OCI-LY3 (cell line): ENCODE measurements at regions not wholly inside any gene's neighbourhood (a gene's known extent, or its start where the extent isn't known, plus 50 kb on each side); places are given as distances from the start of the nearest gene placed in this dataset.

Experiments used
- EZH2phosphoT487 ChIP-seq: fragments of 200-600 bp; shearing (Covaris generic); IDR thresholded peaks from 2 replicates; pipeline ENCODE4 v1.6.1; 2018; ENCODE audit warnings: antibody characterized with exemption, mixed run types, low read depth
- TF ChIP-seq, protein P1 (sequence below): fragments of 200-600, 300-600 bp; sonication (generic); IDR thresholded peaks from 2 replicates; pipeline ENCODE4 v1.5.1; 2014; ENCODE audit warnings: antibody characterized with exemption, low read length, low read depth

DNA sequence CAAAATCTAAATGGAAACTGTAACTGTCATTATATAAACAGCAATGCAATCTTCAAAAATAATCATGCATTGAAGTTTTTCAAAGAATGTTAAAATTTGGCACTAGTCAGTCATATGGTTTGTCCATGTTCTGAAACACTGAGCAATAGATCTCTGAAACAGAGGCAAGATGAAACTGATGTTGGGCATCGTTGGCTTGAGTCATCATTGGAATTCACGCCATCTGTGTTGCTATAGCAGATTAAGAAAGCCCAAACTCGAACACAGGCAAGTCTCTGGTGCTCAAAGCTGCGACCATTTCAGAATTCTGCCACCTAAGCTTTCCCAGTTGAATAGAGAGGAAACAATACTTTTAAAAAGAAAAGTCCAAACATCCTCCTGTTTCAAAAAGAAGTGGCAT lies 114.1 kb upstream of the PPARGC1A start:
- TF ChIP-seq, protein P1, sequence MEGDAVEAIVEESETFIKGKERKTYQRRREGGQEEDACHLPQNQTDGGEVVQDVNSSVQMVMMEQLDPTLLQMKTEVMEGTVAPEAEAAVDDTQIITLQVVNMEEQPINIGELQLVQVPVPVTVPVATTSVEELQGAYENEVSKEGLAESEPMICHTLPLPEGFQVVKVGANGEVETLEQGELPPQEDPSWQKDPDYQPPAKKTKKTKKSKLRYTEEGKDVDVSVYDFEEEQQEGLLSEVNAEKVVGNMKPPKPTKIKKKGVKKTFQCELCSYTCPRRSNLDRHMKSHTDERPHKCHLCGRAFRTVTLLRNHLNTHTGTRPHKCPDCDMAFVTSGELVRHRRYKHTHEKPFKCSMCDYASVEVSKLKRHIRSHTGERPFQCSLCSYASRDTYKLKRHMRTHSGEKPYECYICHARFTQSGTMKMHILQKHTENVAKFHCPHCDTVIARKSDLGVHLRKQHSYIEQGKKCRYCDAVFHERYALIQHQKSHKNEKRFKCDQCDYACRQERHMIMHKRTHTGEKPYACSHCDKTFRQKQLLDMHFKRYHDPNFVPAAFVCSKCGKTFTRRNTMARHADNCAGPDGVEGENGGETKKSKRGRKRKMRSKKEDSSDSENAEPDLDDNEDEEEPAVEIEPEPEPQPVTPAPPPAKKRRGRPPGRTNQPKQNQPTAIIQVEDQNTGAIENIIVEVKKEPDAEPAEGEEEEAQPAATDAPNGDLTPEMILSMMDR, result no peak
- no peak for TF ChIP-seq EZH2phosphoT487
